GM21717 (cell line): ENCODE measurements at regions not wholly inside any gene's neighbourhood (a gene's known extent, or its start where the extent isn't known, plus 50 kb on each side); places are given as distances from the start of the nearest gene placed in this dataset.
"Not testable (repeated sequence)": the region's sequence is repeated elsewhere in the genome, so short reads cannot be mapped to it uniquely, and the experiment has no call there.

Experiments used
- ATAC-seq: cut with Tn5 transposase; IDR thresholded peaks from one replicate; pipeline ENCODE4 v1.9.1; 2021; ENCODE audit warnings: mild to moderate bottlenecking, moderate library complexity; ENCODE audit not compliant: unreplicated experiment

DNA sequence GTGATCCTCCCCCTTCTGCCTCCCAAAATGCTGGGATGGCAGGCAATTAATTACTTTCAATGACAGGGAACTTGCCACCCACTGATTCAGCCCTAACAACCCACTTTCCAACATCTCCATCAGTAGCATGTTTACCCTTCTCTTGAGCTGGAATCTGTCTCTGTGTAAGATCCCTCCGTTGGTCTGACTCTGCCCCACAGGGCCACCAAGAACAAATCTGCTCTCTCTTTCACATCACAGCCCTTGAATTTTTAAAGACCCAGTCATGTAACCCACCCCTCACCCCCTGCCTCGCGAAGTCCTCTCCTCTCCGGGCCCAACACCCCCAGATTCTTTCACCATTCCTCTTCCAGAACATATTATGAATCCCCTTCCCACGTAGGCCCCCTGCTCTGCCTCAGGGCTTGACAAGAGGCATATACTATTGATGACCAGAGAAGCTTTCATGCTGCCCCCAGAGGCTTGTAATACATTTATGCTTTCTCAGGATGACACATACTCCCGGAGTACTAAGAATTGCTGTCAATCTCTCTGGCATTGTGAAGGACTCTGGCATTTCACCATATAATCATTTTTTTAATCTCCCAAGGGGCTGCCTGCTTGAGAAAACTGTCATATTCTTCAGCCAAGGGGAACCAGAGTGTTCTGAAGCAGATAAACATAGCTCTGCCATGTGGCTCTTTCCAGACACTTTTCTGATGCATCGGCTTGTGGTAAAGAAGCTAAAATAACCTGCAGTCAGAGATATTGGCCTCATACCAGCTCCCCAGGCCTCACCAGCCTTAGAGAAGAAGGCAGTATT, 179.2 kb upstream of the AUTS2 start:
- no peak for ATAC-seq

GRCh38 chr7:69419934-69420333, 178.3 kb upstream of the AUTS2 start:
- no peak for ATAC-seq

- ATAC-seq: no peak
Measured at GRCh38 chr7:69422574-69422985, 175.7 kb upstream of the AUTS2 start.

- ATAC-seq: no peak
Measured at GRCh38 chr7:69426705-69427104, 171.6 kb upstream of the AUTS2 start.

DNA sequence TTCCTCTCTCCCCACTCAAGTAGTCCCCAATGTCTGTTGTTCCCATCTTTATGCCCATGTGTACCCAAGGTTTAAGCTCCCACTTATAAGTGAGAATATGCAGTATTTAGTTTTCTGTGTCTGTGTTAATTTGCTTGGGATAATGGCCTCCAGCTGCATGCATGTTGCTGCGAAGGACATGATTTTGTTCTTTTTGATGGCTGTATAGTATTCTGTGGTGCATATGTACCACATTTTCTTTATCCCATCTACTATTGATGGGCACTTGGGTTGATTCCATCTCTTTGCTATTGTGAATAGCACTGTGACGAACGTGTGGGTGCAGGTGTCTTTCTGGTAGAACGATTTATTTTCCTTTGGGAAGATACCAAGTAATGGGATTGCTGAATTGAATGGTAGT, 170.2 kb upstream of the AUTS2 start:
- no peak for ATAC-seq

GRCh38 chr7:69429911-69430383, 168.3 kb upstream of the AUTS2 start:
- ATAC-seq: no peak

GRCh38 chr7:69430384-69431021, 167.8 kb upstream of the AUTS2 start:
- ATAC-seq: no peak

GRCh38 chr7:69431626-69432025, 166.6 kb upstream of the AUTS2 start:
- ATAC-seq: no peak

- not testable (repeated sequence) for ATAC-seq
Measured at GRCh38 chr7:69432276-69432675, 166.0 kb upstream of the AUTS2 start.

- no peak for ATAC-seq
Measured at GRCh38 chr7:69433081-69433480, 165.2 kb upstream of the AUTS2 start.

DNA sequence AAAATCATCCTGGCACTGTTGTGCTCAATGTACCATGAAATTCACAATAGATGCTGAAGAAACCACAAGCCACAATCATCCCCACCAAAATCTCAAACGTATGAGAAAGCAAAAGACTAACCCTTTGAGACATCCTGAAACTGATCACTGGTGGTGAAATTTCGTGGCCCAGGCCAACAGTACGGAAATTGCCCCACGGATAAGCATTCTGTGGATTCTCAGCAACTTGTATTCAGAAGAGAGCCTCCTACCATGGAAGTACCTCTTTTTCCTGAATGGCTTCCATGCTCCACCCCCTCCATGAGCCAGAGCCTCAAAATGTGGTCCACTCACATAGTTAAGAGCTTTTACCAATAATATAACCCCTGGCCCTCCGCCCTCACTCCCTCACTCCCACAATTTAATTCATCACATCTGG, 163.9 kb upstream of the AUTS2 start:
- no peak for ATAC-seq

DNA sequence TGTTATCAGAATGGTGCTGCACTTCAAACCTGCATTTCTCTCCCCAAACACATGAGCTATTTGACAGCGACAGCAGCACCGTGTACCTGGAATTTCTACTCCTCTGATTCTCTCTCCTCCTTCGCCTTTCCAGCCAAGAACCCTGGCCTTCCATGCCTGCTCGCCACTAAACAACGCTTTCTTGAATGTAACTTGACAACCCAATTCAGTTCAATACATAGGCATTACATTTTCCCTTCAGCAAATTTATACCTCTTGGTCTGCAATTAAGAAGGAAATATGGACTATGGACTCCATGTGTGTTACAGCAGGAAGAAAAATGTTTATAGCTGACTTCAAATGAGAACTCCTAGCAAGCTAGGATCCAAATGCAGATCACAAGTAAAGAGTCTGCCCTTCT, 162.6 kb upstream of the AUTS2 start:
- ATAC-seq: no peak

DNA sequence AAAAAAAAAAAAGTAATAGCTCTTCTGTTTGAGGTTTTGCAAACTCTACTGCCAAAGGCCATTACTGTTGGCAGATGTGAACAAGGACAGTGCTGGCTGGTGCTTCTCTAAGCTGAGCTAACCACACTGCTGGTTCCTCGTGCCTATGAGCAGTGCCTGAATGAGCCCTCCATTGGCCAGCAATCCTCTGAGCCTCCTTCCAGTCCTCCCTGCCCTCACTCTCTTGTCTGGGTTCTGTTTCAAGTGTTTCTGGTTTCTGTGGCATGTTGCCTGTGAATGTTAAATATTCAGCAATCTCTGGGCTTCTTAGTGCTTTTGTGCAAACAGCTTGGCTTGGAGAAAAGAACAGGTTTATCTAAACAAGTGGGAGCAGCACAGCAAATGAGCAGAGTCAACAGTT, 161.3 kb upstream of the AUTS2 start:
- no peak for ATAC-seq

- no peak for ATAC-seq
Measured at GRCh38 chr7:69438584-69439412, 159.5 kb upstream of the AUTS2 start.

DNA sequence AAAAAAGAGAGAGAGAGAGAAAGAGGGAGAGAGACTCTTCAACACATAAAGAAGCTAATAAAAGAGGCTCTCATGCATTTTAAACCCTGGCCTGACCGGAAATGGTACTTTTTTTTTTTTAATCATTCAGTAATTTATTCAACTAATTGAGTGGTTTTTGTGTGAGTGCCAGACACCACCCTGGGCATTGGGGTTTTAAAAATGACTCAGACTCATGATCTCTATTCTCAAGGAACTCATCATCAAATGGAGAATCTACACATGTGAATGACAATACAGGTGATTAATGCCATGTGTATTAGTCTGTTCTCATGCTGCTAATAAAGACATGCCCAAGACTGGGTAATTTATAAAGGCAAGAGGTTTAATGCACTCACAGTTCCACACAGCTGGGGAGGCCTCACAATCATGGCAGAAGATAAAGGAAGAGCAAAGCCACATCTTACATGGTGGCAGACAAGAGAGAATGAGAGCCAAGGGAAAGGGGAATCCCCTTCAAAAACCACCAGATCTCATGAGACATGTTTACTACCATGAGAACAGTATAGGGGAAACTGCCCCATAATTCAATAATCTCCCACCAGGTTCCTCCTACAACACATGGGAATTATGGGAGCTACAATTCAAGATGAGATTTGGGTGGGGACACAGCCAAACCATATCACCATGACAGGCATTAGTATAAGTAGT, 158.5 kb upstream of the AUTS2 start:
- ATAC-seq: no peak

GRCh38 chr7:69440976-69441375, 157.3 kb upstream of the AUTS2 start:
- no peak for ATAC-seq

- ATAC-seq: no peak
Measured at GRCh38 chr7:69443136-69443535, 155.1 kb upstream of the AUTS2 start.

DNA sequence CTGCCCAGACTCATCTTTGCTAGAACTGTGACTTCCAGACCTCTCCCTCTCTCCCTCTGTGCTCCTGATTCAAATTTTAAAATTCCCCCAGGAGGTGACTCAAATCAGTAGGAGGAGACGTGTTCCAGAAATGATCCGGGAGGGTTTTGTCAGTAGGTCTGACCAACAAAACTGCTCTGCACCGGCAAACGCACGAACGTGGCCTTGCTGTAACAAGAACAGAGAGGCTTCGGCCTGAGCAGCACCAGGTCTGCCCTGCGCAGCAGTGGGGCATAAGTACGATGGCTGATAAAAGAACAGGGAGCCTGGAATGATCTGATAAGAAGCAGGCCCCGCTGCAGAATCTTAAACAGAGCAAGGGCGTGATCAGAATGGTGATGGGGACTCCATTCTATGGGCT, 152.7 kb upstream of the AUTS2 start:
- ATAC-seq: no peak

GRCh38 chr7:69446213-69446612, 152.1 kb upstream of the AUTS2 start:
- ATAC-seq: not testable (repeated sequence)

- ATAC-seq: no peak
Measured at GRCh38 chr7:69448071-69448470, 150.2 kb upstream of the AUTS2 start.

DNA sequence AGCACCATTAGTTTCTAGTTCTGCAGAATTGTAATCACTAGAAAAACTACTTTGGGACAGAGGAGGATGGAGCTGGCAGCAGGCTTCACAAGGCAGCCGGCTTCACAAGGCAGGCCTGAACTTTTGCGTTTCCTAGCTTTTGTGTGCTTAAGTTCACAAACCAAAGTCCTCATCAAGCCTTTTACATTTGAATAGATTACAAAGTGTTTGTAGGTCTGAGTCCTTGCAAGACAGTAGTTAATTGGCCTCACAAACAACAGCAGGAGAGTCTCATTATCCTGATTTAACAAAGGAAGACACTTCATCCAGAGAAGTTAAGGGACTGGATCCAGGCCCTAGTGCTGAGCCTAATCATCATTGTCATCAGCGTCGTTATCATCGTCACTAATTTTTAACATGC, 147.8 kb upstream of the AUTS2 start:
- no peak for ATAC-seq
